HG02642 (cell line): ENCODE measurements at regions not wholly inside any gene's neighbourhood (a gene's known extent, or its start where the extent isn't known, plus 50 kb on each side); places are given as distances from the start of the nearest gene placed in this dataset.

Experiments used
- ATAC-seq: cut with Tn5 transposase; IDR thresholded peaks from one replicate; pipeline ENCODE4 v1.9.1; 2021; ENCODE audit warnings: mild to moderate bottlenecking; ENCODE audit not compliant: unreplicated experiment, poor library complexity

GRCh38 chr6:5946701-5947100 lies 60.0 kb downstream of the NRN1 start:
- no peak for ATAC-seq

- ATAC-seq: no peak
These were observed 60.5 kb downstream of the NRN1 start for GRCh38 chr6:5946181-5946580.

- ATAC-seq: no peak
These were observed 63.1 kb downstream of the NRN1 start for GRCh38 chr6:5943591-5943990.

GRCh38 chr6:5942591-5942990 lies 64.1 kb downstream of the NRN1 start:
- ATAC-seq: no peak

GRCh38 chr6:5941188-5941587 lies 65.5 kb downstream of the NRN1 start:
- no peak for ATAC-seq

DNA sequence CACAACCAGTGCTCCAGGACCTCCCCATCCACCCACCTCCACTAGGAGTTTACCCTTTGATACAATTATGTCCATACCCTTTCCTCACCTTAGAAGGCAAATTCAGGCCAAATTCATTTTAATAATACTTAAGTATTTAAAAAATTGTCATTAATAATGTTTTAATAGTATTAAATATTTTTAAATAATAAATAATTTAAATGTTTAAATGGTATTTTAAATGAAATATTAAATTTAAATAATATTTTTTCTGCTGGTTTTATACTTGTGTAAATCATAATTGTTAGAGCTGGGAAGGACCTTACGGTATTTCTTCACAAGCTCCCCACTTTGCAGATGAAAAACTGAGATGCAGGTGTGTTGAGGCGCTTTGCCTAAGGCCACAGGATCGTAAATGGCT lies 67.8 kb downstream of the NRN1 start:
- ATAC-seq: no peak

- ATAC-seq: no peak
These were observed 68.6 kb downstream of the NRN1 start for GRCh38 chr6:5937936-5938706.

DNA sequence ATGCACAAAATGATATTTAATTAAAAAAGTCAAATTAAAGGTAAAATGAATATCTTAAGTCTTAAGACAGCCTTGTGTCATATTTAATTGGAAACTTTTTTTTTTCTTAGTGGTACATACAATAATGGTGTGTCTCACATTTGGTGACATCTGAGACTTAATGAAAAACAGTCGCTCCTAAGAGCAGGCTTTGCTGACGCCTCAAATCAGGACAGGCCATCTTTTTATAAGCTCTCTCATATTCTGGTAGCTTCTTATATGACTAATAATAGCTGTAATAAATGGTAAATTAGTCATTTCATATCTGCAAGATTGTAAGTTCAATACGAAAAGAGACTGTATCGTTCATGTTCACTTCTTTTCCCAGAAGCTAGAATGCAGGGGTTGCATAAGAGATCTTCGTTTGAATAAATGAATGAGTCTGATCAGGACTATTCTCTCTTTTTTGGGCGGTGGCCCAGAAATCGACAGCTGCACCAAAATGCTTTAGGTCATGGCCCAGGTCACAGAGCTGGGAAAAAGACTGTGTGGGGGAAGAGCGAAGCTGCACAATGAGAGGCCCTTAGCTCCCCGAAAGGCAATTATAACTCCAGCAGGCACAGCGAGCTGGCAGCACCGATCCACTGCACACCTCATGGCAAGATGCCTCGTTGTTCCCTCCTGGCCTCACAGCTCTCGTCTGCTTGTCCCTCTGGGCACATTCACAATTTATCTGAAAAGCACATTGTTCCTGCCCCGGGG lies 69.4 kb downstream of the NRN1 start:
- no peak for ATAC-seq

GRCh38 chr6:5936631-5937030 lies 70.1 kb downstream of the NRN1 start:
- ATAC-seq: no peak

DNA sequence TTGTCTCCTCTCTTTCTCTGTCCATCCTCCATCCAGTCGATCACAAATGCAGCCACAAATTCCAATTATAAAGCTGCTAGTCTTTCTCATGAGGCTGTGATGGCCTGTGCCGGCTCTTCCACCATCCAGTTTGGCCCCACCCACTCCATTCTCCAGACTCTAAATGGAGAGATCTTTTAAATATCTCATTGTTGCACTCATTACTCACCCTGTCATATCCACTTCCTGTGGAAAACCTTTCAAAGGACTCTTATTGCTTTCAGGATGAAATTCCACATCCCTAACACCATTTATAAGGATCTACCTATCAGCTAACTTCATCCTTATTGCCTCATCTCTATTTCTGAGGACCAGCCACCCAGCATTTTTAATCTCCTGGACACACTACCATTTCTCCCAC lies 70.6 kb downstream of the NRN1 start:
- ATAC-seq: no peak

DNA sequence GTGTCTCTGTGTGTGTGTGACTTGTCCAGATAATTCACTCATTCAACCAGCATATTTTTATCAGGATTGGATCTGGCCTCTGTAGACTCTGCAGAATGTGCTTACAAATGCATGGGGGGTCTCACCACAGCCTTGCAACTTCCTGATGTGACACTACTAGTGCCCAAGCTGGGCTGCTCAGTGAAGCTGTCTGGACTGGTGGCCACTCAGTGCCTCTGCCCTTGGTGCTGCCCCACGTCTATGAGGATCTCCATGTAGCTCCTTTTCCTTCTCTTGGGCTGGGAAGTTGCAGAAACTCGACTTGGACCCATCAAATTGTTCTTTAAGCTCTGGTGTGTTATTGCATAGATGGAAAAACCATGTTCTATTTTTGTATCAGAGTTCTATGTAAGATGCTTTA lies 75.8 kb downstream of the NRN1 start:
- ATAC-seq: no peak

- ATAC-seq: no peak
These were observed 76.5 kb downstream of the NRN1 start for GRCh38 chr6:5930143-5930770.

DNA sequence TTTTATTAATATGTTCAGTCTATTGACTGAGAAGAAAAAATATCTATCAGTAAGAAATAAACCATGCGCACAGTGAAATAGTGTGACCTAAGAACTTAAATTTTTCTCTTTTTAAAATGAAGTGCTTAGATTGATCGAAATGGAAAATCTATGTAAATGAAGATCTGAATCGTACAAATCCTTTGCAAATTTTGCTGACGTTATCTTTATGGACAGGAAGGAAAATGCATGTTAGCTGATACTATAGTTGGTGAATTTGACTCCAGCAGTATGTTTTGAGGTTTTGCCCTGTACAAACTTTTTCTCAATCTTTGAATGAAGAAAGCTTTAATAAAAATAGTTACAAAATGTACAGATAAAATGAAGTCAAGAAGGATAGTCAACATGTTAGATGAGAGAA lies 82.9 kb downstream of the NRN1 start:
- no peak for ATAC-seq

DNA sequence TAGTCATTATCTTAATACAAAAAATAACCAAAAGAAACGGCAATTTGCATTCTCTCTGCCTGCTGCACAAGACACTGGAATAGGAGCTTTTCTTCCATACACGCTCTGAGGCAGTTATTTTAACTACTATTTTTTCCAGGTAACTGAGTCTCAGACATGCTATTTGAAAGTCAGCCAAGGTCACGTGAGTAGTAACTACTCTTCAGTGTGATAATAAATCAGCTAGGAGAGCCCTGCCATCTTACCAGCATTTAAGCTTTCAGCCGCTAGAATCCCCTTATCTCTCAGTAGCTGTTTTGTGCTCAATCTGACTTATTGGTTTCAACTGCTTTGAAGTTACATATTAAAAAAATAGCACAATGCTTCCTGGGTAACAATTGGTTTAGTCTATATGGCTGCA lies 84.5 kb downstream of the NRN1 start:
- no peak for ATAC-seq

DNA sequence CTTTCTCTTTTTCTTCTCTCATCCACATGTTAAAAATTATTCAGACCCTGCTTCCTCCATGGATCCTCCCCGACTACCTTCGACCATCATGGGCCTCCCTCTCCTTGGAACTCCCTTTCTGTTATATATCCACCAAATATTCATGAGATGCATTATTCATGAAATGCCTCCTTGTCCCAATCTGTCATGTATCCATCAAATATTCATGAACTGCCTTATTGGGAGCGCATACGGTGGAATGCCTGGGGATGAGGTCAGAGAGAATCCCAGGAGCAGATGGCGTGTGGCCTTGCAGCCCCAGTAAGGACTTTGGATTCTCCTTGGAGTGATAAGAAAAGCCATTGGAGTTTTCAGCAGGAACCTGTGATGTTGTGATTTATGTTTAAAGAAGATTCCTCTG lies 97.0 kb downstream of the NRN1 start:
- no peak for ATAC-seq

GRCh38 chr6:5906842-5907241 lies 99.9 kb downstream of the NRN1 start:
- no peak for ATAC-seq

GRCh38 chr6:5906340-5906670 lies 100.4 kb downstream of the NRN1 start:
- ATAC-seq: no peak

GRCh38 chr6:5905431-5906339 lies 101.0 kb downstream of the NRN1 start:
- no peak for ATAC-seq

- ATAC-seq: no peak
These were observed 102.2 kb downstream of the NRN1 start for GRCh38 chr6:5904532-5904931.

DNA sequence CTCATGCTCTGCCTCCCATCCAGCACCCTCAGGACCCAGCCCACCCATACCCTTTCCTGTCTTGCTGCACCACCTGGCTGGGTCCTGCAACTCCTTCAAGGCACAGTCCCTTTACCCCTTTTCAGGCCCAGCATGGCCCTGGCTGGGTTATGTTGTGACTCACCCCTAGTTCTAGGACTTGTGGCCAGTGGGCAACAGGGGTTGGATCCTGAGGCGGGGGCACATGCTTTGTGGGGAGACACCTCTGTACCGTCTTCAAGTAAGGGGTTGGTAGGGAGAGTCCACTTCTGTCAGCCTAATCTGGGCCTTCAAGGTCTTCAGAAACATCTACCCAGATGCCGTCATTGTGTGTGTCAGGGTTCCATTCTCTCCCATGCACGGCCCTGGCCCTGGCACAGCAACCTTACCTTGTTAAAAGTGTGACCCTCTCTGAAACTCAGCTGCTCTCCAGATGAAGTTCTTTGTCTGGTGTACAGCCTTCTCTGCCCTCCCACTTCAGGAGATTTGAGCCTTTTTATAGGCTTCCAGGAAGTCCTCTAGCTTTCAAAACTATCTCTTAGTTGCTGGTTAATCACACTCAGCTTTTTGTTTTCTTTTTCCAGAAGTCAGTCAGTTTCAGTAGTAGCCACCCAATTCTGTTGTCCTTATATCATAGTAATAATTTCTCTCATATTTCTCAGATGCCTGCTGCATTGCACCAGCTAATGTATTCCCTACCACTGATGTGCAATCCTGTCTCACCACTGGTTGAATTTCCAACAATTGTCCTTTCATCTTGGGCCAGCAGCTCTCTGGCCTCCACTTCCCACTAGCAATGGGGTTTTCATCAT lies 107.3 kb downstream of the NRN1 start:
- no peak for ATAC-seq
